CD4-positive, alpha-beta T cell treated with Interleukin-17A for 4 hours (primary cell): ENCODE measurements at regions not wholly inside any gene's neighbourhood (a gene's known extent, or its start where the extent isn't known, plus 50 kb on each side); places are given as distances from the start of the nearest gene placed in this dataset.
"Not testable (repeated sequence)": the region's sequence is repeated elsewhere in the genome, so short reads cannot be mapped to it uniquely, and the experiment has no call there.

Experiments used
- DNase-seq: peaks from one replicate; pipeline ENCODE4 v3.0.0-alpha.2; 2020; ENCODE audit warnings: mixed read lengths

DNA sequence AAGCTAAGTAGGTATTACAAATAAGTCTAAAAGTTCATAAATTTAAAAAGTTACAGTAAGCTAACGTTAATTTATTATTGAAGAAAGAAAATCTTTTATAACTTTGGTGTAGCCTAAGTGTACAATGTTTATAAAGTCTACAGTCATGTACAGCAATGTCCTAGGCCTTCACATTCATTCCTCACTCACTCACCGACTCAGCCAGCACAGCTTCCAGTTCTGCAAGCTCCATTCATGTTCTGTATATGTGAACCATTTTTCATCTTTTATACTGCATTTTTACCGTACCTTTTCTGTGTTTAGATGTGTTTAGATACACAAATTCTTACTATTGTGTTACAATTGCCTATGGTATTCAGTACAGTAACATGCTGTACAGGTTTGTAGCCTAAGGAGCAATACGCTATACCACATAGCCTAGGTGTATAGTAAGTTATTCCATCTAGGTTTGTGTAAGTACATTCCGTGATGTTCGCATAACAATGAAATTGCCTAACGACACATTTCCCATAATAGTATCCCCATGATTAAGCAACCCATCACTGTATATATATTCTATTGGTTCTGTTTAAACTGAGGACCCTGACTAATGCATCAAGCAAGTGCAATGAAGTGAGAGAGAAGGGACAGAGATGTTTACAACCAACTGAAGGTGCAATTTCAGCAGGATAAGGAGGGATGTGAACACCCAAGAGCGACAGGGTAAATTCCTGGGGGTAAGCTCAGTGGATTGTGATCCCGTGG, 88.9 kb upstream of the TRIO start:
- no peak for DNase-seq

DNA sequence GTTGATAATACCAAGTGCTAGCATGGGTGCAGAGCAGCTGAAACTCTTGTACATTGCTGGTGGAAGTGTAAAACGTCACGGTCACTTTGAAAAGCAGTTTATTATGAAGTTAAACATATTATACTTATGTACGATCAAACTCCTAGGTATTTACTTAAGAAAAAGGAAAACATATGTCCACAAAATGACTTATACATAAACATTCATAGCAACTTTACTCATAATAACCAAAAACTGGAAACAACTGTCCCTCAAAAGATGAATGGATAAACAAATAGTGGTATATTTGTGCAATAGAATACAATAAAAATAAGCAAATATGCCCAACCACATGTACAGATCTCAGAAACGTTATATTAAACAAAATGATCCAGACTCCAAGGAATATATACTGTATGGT, 92.3 kb upstream of the TRIO start:
- no peak for DNase-seq

DNA sequence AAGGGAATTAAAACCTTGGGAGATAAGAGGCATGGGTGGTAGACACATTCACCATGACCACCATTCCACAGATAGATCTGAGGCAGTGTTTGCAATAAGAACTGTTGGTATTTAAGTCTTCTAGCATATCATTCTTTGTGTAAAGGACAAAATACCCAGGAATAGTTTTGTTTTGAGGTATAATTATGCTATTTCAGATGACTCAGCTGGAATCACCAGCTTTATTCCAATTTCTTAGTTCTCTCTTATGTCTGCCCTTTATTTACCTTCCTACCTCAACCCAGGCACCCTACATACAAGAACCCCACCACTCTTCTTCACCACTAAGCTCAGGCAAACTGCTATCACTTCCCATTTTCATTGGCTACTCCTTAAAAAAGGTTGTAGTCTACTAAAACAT, 94.7 kb upstream of the TRIO start:
- no peak for DNase-seq

DNA sequence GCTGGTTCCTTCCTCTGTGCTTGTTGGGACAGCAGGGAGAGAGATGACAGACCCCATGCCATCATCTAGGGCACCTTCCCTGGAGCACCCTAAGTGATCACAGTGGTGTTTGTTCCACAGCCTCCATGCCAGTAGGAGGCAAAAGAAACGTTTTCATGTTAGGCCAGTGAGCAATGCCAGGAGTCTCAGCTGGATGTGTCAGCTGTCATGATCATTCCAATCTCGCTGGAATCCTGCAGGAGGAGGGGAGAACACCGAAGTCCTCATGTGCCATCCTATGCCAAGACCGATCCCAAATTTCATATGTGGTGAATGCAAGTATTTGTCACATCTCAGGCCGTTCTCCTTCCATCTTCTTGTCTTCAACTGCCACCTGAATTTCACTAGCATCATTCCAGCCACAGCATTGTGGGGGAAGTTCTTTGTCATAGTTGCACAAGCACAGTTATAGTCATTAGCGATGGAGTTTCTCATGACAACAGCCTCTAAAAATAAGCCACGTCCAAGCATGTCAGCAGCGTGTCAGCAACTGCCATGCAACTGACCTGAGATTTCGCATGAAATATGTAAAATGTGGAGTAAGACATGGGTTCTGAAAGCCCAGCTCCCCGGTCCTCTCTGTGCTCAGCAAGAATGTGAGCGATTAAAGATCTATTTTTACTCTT, 97.2 kb upstream of the DNAH5 start:
- DNase-seq = no peak

DNA sequence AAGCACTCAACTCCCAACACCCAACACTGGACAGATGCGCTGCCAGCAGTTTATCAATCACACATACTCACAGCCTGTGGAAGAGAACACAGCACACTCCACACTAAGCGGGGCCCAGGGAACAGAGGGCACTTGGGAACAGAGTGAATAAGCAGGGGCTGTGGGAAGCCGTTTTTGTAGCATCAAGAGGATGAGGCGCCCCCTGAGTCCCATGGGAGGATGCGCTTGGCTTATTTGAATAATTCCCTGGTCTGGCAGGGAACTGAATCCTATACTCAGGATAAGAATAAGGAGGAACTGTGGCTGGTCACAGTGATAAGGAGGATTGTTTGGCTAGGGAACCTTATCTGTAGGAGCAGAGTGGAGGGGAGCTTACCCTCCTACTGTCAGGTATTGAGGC, 96.1 kb upstream of the DNAH5 start:
- DNase-seq = no peak

DNA sequence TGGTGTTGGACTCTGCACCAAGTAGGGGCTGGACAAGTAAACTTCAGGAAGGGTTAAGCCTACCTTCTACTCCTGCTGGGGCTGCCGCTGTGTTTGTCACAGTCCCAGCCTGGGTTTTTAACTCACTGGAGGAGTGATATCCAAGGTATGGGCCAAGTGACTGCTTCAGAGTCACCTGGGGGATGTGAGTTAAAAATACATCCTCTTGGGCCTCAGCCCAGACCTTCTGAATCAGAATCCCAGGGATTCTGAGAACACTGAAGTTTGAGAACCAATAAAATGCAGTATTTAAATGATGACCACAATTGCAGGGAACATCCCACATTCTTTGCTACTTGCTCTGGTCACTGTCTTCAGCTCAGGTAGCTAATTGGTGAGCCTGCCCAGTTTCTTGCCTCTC, 95.1 kb upstream of the DNAH5 start:
- DNase-seq = no peak

DNA sequence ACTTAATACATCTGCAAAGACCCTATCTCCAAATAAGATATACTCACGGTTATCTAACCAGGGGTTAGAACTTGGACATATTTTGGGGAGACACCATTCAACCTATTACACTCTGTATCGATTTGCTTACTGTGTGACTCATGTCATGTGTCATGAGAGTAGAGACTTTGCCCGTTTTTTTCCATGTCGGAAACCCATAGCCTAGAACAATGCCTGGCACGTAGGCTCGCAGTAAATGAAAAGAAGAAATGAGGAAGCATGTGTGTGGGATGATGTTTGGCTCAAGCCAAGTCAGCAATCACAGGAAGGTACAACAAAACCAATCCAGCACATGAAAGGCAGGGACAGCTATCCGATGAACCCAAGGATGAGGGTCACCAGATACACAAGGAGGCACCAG, 94.6 kb upstream of the DNAH5 start:
- DNase-seq = no peak

DNA sequence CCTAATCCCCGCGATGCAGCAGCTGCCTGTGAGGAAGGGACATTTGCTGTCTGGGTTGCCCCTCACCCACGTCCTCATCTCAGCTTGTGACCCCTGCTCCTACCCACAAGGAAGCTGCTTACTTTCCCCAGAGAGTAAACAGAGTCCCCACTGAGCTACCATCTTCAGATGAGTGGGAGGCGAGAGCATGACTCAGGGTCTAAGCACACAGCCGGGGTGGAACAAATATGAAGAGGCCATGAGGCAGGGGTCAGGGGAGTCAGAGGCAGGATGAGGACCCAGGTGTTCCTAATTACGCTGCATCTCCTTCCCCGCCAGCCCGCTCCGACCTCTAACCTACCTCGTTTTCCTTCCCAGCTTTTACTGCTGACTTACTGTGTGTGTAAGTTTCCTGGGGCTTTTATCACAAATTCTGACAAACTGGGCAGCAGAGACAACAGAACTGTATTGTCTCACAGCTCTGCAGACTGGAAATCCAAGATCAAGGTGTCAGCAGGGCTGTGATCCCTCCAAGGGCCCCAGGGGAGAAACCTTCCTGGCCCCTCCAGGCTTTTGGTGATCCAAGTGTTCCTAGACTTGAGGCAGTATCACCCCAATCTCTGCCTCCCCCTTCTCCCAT, 94.0 kb upstream of the DNAH5 start:
- DNase-seq = no peak

DNA sequence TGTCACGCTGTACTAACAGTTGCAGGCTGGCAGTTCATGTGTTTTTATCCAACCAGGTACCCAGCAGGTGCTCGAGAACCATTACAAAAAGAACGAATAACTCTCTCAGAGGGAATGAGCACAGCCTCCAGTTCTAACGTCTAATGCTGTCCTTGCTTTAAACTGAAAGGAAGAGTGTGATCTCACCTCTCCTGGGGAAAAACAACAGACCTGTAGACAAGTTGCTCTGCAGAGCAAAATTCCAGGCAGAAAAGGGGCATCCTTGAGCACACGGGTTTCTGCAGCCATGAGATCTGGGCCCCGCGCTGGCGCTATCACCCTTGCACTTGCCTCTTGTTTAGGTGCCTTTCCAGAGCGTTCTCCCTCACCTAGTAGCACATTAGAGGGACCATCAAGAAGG, 92.5 kb upstream of the DNAH5 start:
- no peak for DNase-seq

DNA sequence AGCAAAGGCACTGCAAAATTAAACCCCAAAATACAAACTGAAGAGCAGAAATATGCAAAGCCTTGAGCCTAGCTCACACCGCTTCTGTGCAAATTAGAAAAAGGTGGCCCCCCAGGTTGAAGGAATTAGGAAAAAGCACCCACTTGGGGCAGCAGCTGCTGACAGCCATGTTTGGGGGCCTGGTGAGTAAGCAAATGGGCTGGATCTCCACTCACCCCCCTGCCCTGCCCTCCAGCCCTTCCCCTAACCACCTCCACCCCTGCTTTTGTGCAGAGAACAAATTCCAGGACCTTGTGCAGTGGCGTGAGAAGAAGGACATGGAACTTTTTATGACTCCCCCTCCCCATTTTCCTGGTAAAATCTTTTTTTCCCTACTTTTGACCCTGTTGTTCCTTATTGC, 92.0 kb upstream of the DNAH5 start:
- DNase-seq = no peak

DNA sequence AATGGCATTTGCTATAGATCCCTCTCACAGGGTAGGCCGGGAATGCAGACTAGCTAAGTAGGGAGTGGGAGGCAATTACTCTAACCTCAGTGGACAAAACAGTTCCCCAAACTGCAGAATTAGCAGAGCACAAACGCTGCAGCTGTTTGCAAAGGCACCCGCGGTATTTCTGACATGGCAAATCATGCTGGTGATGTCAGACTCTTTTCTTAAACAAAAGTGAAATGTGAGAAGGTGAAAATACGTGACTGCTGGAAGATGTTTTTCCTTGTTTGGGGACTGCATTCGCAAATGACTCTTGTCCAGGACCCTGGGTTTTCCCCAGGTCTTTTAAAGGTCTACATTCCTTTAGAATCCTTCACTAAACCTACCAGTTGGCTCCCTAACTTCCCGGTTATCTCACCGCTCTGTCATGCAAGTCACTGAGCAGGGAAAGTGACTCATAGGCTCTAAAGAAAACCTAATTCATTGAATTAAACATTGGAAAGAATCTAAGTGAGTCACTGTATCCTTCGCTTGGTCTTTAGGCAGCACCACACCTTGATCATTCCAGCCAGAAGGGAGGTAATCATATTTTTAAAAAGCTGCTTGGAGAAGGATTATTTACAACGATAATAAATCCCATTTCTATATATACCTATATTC, 91.5 kb upstream of the DNAH5 start:
- DNase-seq = no peak

DNA sequence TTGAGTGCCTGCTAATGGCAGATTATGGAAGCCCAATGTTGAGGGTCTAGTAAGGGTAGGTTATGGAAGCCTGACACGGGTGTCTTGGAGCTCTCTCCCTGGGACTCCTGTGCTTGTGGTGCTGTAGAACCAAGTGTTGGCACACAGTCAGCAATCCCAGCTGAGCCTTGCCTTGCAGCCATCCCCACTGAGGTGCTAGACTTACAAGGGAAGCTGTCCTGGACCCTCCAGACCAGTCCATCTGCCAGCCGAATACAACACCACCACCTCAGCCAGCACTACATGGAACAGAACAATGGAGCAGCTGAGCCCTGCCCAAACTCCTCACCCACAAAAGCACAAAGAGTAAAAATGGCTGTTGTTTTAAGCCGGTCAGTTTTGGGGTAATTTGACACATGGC, 90.5 kb upstream of the DNAH5 start:
- no peak for DNase-seq

DNA sequence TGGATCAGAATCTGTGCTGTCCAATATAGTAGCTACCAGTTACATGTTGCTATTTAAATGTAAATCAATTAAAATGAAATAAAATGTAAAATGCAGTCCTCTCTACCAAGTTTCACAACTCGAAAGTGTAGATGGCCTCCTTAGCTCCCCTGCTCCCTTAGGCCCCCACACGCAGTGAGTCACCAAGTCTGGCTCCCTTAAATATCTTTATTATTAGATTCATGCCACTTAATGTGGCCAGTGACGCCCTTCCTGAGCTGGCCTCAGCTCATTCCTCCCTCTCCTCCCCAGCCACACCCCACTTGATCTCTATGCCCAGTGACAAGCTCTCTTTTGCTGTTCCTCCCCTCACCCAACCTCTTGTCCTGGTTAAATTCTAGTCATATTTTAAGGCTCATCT, 88.4 kb upstream of the DNAH5 start:
- DNase-seq = no peak

DNA sequence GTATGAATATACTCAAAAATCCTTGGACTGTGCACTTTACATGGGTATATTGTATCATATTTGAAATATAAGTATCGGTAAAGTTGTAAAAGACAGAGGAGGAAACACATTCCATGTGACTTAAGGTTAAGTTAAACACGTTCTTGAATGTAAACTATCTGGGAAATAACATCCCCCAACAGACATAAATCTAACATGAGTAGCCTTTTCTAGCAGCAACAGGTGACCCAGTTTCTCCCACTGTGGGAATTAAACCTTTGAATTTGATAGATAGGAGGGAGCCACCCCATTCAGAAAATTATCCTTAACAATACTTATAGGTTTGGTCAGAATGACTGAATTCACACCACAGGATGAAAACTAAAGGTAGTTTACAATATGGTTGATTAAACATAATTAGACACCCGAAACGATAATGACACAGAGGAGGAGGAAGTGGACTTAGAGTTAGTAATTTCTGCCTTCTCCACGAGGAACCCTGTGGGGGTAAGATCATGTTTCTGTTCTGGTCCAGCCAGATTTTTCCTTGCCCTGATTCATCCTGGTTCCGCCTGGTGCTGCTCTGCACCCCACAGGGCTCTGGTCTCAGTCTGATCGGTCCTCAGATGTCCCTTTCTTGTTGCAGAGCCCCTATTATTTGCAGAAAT, 84.6 kb upstream of the DNAH5 start:
- no peak for DNase-seq

DNA sequence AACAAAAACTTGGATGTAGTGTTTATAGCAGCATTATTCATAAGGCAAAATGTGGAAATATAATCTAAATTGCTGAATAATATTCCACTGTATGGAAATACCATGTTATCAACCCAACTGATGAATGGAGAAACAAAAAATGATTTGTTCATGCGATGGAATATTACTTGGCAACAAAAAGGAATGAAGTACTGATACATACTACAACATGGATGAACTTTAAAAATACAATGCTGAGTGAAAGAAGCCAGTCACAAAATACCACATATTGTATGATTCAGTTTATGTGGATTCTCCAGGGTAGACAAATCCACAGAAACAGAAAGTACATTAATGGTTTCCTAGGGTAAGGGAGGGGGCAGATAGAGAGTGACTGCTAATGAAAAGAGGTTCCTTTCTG, 83.7 kb upstream of the DNAH5 start:
- DNase-seq = no peak

DNA sequence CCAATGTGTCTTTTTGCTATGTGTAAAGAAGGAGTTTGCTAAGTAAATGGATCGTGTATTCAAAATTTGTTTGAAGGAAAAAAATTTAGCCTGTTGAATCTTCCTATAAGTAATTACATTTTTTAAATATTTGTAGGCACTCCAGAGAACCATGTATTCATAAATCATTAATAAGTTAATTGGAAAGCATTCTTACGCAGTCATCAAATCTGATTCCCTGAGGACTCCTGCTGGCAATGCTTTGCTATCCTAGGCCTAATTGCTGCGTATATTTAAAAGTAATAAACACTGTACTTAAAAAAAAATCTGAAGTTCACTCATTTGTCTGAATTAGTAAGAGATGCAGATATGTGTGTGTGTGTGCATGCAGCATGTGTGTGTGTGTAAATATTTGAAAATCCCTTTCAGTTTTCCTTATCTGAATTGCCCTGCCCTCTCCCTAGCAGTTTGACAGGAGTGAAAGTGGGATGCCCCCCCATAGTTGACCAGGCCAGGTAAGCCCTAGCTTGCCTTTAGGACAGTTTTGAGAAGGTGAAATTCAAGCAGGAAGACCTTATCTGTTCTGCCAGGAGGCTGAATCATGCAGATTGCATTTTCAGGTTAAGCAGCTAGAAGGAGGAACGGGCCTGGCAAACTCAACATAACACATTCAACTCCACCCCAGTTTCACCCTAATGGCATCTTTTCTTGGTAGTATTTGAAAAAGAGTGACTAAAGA, 81.2 kb upstream of the DNAH5 start:
- no peak for DNase-seq

DNA sequence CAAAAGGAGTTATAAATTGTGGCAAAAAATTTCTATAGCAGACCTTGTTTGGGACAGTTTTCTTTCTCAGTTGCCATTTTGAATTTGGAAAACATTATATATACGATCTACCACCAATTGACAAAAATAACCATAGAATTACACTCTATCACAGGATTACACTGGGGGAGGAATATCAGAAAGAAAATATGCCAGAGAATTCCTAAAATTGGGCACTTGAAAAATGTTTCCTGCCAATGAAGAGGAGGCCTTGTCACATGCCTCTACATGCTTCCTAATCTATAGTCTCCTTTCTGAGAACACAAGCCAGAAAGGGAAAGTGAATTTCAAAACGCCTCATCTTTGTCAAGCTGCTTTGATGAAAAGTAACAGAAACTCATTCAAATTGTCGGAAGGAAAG, 78.5 kb upstream of the DNAH5 start:
- no peak for DNase-seq

DNA sequence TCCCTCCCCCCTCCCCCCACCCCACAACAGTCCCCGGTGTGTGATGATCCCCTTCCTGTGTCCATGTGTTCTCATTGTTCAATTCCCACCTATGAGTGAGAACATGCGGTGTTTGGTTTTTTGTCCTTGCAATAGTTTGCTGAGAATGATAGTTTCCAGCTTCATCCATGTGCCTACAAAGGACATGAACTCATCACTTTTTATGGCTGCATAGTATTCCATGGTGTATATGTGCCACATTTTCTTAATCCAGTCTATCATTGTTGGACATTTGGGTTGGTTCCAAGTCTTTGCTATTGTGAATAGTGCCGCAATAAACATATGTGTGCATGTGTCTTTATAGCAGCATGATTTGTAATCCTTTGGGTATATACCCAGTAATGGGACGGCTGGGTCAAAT, 76.5 kb upstream of the DNAH5 start:
- not testable (repeated sequence) for DNase-seq

DNA sequence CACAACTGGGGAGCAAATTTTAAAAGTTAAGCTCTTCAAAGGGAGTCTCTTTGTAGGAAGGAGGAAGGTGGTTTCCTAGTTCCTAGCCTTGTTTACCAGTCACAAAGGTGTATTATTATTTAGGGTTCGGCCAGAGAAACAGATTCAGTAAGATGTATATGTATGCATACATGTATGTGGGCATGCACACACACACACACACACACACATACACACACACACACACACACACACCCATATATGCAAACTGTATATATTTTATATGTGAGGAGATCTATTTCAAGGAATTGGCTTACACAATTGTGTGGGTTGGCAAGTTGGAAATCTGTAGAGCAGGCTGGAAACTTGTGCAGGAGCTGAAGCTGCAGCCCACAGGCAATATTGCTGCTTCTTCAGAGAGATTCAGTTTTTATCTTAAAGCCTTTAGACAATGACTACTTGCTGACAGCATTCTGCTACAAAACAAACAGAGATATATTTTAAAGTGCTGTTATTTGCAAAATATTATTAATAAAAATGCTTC, 75.3 kb upstream of the DNAH5 start:
- DNase-seq = no peak

DNA sequence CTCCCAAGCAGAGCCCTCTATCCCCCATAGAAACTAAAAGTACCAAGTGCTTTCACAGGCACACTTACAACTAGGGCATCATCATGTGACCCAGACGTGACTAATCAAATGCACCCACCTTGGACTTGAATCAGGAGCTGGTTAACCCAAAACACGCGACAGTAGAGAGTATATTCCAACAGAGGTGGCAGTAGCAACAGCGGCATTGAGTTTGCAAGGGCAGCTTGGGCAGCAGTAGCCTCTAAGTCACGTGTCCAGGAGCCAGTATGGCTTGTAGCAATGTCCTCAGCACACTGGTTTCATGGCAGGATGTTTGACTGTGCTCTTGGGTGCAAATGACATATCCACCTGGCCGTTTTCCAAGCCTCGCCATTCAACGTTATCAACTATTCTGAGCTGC, 73.4 kb upstream of the DNAH5 start:
- no peak for DNase-seq

DNA sequence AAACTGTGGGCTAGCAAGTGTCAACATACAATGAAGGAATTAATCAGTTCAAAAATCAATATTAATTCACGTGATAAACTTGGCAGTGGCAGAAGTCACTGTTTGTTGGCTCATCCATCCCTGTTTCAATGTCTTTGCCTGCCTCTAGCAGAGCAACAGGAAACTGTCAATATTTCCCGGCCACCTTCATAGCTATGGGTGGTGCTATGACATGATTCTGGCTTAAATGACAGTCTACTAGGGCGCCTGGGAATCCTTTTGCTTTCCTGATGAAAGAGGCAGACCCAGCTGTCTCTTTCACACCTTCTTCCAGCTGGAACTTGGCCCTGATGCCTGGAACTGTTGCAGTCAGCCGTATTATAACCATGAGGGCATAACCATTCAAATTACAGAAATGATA, 72.1 kb upstream of the DNAH5 start:
- no peak for DNase-seq
